ENCODE measurements at regions not wholly inside any gene's neighbourhood (a gene's known extent, or its start where the extent isn't known, plus 50 kb on each side); places are given as distances from the start of the nearest gene placed in this dataset.
"Not testable (repeated sequence)": the region's sequence is repeated elsewhere in the genome, so short reads cannot be mapped to it uniquely, and the experiment has no call there.

- not testable (repeated sequence) for TF ChIP-seq HDGF (IDR thresholded peaks at IDR 0.05; ENCODE audit: borderline replicate concordance); SUZ12 (IDR thresholded peaks at IDR 0.05); SP1 (IDR thresholded peaks at IDR 0.05); TARDBP (IDR thresholded peaks at IDR 0.05); FOXK2 (IDR thresholded peaks at IDR 0.05)
Observed at GRCh38 chr15:22250501-22251290, 170.4 kb downstream of the OR4M2 start.

Data from HEK293T (cell line).